OCI-M1 (cell line): ENCODE measurements at regions not wholly inside any gene's neighbourhood (a gene's known extent, or its start where the extent isn't known, plus 50 kb on each side); places are given as distances from the start of the nearest gene placed in this dataset.

Source experiments
- DNase-seq: peaks from one replicate; lab custom pipeline; 2025; lab: John Stamatoyannopoulos, UW

DNA sequence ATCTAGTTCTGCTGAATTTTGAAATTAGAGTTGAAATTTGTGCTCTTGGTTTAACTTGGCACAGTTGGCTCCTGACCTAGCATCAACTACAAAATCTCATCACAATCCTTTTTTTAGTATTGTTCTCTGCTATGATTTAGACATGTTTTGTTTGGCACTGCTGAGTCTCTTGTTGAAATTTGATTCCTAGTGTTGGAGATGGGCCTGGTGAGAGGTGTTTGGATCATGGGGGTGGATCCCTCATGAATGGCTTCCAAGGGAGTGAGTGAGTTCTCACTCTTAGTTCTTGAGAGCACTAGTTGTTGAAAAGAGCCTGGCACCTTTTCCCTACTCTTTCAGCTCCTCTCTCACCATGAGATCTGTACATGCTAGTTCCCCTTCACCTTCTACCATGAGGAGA is 605.6 kb upstream of the SLC39A10 start:
- no peak for DNase-seq

DNA sequence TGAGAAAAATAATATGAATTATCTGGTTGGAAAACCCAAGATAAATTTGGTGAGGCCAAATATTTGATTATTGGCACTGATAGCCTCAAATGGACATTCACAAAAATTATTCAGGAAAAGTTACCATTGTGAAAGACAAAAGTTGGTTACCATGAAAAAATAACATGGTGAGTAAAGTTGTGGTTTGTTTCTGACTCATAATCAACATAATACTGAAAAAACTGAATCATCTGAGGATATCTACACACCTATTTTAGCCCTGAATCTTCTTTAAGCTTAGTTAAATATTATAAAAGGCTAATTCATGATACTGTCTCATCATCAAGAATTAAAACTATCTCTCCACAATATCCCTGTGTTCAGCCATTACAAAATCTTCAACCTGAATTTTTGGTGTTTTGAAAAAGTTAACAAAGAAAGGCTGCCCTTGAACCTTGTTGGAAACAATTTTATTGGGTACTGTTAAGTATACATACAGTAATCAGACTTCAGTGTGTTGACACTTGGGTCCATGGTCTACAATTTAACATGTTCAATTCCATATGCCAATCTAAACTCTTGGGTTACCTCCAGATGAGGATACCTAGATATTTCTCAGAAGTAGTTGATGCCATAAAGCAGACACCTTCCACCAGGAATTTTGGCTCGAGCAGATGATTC is 607.5 kb upstream of the SLC39A10 start:
- DNase-seq = no peak

DNA sequence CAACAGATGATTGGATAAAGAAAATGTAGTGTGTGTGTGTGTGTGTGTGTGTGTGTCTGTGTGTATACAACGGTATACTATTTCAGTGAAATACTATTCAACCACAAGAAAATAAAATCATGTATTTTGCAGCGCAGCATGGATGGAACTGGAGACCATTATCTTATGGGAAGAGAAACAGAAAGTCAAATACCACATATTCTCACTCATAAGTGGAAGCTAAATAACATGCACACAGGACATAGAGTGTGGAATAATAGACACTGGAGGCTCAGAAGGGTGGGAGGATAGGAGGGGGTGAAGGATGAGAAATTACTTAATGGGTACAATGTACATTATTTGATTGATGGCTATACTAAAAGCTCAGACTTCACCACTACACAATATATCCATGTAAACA is 609.1 kb upstream of the SLC39A10 start:
- DNase-seq = peak; percentile 10

DNA sequence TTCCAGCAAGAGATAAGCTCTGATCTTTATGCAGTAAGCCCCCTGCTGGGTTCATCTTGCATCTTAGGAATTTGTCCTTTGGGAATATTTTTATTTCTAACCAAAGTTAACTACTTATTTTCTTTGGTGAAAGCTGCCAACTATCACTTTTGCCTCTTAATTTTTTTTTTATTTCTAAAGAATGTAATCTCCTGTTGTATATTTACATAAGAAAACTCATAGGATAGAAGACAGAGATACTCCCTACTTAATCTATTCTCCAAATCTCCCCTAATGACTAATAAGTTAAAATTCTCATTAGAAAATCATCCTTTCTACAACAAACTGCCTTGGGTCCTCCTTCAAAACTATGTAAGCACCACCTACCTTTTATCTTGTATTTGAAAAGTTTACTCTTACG is 612.2 kb upstream of the SLC39A10 start:
- peak; percentile 26 for DNase-seq

DNA sequence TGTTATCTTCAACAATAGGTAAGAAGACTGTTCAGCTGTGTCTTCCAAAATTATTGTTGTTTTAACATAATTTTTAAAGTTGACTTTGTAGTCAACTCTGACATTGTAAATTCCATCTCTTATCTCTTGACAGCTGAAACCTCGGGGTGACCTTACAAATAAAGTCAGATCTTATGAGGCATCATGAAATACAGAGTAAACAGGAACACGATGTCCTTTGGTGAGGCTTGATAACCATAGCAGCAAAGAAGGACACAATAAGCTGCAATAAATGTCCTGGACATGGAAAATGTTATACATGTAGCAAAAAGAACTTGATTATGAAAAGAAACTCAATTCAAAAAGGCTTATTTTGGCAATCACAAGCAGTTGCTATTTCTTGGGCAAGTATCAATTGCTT is 618.9 kb upstream of the SLC39A10 start:
- peak; percentile 64 for DNase-seq

DNA sequence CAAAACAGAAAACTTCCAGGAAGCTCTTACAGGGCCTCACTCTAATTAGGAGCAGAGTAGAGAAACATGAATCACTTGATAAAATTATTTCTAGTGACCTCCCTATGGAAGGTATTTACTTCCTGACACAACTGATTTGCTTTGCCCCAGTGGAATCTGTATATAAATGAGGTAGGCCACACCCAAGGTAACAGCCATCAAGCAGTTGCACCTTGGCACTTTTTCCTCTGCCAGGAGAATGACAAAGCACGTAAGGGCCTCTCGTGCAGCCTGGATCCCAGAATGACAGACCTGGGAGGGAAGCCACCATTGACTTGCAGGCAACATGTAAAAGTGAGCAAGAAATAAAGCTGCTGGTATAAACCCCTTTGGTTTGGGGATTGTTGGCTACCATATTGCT is 620.0 kb upstream of the SLC39A10 start:
- no peak for DNase-seq

DNA sequence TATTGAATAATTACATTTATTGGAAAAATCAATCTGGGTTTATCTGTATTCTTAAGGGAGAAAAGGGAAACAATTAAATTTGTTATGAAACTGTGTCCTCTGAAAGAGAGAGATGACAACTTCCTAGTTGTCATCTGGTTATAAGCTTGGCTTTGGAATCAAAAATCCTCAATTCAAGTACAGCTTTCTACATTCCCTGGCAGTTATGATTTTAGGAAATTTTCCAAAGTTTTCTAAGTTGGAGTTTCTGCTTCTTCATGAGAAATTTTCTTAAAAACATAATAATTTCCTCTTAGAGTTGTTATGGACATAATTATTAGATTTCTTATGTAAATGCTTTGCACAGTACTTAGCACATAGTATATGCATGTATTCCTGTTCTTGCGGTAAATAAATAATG is 625.6 kb upstream of the SLC39A10 start:
- no peak for DNase-seq

DNA sequence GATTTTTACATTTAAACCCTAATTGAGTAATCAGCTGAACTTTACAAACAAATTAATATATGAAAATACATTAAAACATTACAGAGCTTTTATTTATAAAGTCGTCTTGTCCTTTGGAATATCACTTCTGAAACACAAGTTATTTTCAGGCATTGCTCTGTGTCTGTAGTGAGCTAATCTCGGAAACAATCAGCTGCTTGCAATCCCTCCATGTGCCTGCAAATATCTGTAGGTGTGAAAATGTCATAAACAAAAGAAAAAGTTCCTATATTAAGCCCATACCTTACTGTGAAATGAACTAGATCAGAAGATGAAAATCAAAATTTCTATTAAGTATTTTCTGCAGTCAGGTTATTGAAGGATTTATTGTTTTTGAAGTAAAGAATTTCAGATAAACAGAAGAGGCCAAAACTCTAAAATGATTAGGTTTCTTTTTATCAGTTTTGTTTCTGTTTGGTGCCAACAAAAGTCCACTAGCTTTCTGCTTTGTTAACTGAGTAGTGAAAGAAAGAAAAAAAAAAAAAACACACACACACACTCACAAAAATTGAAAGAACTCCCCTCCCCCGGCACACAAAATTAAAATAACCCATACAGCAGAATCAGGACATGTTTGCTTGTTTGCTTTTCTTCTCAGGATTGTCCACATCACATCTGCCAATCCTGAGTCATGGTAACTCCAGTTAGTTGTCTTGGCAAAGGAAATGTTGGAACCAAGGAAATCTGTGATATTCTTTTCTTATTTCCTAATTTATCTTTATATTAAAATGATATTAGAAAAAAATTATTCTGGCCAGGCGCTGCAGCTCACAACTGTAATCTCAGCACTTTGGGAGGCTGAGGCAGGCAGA is 627.0 kb upstream of the SLC39A10 start:
- DNase-seq = peak; percentile 36

DNA sequence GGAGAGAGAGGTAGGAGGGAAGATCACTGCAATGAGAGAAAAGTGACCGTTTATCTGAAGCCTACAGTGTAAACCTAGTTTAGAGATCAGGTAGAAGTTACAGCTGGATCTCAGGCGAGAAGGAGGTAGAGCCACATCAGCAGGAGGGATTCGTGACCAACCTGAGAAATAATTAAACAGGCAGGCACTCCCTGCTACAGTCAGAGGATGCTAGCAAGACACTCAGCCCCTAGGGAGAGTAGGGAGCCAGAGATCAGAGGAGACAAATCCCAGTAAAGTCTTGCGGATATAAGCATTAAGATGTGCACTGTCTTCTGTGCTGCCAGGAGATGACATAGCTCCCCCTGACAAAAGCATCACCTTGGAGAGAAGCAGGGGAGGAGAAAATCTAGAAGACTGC is 629.1 kb upstream of the SLC39A10 start:
- DNase-seq = no peak

DNA sequence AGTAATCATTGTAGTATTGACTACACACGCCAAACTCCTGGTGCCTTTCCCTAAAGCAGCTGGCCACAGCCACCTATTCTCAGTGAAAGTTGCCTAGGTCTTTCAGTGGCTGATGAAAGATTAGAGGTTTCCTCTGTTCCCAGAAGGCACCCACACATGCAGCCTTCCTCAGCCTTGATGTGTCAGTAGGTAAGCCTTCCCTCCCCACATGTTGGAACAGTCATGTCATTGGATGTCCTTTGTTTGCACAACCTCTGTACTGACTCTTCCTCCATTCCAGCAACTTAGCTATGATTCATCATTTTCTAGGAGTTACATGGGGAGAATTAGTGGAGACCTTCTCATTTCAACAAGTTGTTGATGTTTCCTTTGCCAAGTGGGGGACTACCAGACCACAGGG is 630.8 kb upstream of the SLC39A10 start:
- DNase-seq = peak; percentile 14

DNA sequence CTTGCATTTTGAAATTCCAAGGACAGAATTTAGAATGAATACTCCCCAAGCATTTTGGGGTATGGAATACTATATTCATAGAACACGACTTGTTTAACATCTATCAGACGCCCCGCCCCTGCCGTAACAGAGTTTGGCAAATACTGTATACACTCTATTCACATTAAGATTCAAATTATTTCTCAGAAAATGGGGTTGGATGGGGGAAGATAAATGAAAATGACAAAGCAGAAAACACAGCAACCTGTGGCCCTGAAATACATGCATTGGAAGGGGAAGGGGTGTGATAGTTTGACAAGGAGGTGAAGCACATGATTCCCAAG is 634.6 kb upstream of the SLC39A10 start:
- DNase-seq = peak; percentile 85

DNA sequence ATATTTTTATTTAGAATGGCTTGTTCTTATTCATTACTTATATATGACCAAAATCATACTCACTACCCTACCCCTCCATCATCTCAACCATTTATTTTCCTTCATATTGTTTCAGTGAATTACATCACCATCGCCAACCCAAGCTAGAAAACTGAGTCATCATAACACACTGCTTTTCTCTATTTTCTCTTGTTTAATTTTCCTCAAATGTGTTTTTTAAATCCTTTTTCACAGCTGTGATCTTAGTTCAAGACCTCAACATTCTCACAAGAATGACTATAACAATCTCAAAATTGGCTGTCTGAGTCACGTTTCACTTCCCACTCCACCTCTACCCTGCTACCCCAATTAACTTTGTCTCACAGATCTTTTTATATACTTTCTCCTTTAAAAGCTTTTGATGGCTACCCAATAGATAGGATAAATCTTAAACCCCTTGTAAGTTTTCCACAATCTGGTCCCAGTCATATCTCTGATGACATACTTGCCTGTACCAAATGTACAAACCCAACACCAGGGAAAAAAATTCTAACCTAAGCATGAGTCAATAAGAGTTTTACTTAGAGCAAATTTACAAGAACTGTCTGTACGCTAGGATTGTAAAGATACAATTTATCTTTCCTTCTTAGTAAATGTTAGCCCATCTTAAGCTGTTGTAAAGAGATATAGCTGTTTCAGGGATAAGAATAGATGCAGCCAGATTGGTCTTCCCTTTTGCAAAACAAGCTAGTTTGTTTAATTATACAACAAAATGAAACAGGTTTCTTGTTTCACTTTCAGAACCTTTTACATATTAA is 635.1 kb upstream of the SLC39A10 start:
- DNase-seq = peak; percentile 85

DNA sequence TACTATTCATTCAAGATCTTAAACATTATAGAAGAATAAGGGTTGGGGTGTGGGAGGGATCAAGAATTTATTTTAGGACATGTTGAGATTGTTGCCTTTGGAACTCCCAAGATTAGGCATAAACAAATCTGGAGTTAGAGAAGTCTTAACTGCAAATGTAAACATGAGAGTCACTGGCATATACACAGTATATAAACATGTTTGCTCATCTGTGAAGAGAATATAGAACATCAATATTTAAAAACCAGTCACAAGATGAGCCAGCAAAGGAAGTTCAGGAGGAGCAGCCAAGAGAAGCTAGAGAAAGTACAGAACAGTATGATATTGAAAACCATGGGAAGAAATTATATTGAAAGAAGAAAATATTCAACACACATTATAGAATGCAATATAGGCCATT is 638.6 kb upstream of the SLC39A10 start:
- no peak for DNase-seq

DNA sequence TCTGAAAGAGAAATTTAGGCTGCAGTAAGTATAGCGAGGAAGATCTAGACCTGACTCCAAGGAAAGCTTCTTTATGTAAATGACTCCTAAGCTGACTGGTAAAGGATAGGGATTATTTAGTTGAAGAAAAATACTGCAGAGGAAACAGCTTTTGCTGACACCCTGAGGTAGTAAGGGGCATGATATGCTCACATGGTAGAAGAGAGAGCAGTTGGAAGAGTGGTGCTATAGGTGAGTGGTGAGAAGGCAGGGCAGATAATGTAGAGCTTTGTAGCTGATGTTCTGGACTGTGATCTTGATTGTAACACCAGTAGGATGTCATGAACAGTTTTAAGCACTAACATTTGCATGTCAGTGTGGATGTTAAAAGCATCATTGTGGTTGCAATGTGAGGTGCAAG is 639.1 kb upstream of the SLC39A10 start:
- peak; percentile 14 for DNase-seq

DNA sequence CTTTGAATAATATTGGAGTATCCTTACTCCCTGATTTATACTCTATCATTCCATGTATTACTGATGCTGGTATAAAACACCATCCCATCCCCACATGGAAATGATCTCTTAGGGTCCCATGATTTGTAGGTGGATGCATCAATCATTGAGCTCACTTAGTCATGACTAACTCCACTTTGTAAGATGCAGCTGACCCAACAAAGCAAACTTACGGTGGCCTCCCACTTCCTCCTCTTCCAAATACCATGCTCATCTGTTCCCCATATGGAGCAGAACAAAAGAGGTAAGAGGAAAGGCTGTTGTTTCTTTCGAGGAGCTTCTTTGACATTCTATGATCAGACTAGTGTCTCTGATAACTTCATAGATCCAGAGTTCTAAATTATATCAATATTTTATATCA is 640.2 kb upstream of the SLC39A10 start:
- no peak for DNase-seq

DNA sequence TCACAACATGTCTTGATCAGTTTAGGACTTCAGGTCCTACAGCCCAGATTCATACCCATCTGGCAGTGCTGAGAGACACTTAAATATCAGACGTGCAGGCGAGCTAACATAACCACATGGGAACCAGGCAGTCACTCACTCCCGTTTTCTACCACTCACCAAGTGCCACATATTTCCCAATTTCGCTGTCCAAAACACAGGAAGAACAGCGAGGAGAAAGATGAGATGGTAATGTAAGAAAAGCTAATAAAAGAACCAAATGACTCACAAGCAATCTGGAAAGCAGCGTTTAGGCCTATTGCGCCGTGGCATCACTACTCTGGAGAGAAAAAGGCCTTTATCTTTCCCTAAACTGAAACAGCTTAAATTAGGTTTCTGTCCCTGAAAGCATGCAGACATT is 647.8 kb upstream of the SLC39A10 start:
- DNase-seq = peak; percentile 81

DNA sequence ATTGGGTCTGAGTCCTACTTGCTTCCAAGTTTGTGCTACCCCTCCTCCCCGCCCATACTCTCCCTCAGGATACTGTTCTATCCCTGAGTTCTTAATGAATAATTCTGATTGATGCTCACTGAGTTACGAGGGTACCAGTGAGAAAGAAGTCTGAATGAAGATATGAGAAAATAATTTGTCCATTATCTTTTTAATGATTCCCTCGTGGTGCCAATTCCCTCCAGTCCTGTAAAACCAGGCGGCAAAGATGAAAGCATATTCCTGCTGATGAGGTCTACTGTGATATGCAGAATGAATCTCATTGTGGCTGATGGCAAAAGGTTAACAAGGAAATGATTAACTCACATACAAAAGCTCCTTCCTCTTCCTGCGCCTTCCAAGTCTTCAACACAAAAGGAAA is 650.2 kb upstream of the SLC39A10 start:
- no peak for DNase-seq

DNA sequence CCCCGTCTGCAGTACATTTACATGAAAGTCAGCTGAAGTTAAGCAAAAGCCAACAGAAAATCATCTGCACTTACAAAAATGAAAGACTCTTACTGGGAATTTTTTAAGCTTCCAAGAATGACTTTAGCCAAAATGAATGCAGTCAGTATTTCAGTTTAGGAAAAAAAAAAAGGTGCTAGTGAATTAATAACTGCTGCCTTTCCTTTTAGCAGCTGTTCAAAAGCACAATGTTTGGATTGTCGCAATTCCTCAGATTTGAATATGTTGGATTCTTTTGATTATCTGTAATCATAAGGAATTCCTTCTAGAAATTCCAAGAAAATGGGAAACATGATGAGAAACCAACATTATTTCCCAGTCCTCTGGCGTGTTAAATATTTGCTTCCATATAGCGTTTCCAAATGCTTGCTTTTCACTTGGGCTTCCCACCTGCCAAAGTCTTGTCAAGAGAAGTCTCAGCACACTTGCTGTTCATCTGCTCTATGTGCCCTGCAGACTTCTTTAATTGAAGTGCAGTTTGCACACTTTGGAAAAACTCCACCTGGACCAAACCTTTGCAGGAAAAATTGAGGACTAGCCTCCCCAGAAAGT is 653.0 kb upstream of the SLC39A10 start:
- DNase-seq = no peak

DNA sequence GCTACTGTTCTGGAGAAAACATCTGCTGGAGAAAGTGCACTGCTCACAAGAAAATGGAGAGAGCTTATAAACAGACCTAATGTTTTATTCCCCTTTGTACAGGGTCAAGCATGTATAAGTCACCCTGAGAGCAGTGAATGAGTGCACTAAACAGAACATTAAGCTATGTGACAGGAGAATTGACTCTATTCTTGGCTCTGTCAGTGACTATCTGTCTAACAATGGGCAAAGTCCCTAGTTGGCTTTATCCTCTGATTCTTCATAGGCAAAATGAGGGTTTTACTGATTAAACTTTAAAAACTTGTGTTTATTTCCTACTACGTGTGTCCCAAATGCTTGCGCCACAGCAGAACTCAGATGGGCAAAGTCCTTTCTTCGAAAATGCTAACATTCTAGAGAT is 655.1 kb upstream of the SLC39A10 start:
- no peak for DNase-seq

DNA sequence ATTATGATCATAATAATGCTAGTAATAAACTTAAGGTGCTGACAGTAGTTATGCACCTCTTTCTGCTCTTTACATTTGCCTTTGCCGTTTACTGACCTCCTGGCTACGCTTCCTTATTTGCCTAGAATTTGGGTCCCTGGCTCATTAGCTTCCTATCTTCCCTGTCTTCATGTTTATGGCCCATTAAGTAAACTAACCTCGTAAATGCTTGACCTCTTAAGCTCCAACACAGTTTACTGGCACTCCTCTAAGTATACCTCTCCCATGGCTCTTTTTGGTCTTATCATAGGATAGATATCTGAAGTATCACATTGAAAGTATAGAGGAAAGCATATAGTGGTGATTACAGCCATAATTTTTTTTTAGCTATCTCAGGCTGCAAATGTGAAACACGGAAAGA is 657.3 kb upstream of the SLC39A10 start:
- DNase-seq = no peak

DNA sequence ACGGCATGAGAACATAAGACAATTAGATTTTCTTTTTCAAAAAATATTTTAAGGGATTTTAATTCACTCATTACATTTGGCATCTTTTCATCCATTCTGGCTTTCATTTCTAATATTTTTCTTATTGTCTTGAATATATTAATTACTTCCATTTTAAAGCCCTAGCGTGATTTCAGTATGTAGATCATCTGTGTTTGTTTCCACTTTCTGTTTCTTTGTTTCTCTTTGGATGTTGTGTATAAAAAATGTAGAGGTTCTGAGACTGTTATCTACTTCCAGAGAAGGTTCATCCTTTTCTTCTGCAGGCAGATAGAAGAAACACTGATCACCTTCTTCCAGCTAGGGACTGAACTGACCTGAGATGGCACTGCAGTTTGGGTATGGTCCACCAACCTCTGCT is 664.4 kb upstream of the SLC39A10 start:
- DNase-seq = no peak

DNA sequence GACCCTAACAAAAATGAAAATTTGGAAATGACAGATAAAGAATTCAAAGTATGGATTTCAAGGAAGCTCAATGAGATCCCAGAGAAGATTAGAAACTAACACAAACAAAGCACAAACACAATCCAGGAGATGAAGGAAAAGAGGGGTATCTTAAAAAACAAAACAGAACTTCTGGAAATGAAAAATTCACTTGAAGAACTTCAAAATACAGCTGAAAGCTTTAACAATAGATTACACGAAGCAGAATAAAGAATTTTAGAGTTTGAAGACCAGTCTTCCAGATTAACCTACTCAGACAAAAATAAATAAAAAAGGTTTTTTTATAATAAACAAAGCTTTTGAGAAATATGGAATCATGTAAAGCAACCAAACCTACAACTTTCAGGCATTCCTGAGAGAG is 671.8 kb upstream of the SLC39A10 start:
- no peak for DNase-seq

DNA sequence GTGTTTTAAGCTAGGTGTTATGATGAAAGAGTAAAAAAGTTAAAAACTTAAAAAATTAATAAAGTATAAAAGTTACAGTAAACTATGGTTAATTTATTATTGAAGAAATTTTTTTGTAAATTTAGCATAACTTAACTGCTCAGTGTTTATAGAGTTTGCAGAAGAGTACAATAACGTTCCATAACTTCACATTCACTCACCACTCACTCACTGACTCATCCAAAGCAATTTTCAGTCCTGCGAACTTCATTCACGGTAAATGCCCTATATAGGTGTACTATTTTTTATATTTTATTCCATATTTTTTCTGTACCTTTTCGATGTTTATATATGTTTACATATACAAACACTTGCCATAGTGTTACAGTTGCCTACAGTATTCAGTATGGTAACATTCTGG is 694.8 kb upstream of the SLC39A10 start:
- no peak for DNase-seq
